Mesenchymal stem cell (in vitro differentiated cells and primary cell): ENCODE measurements at regions not wholly inside any gene's neighbourhood (a gene's known extent, or its start where the extent isn't known, plus 50 kb on each side); places are given as distances from the start of the nearest gene placed in this dataset.
"Not testable (repeated sequence)": the region's sequence is repeated elsewhere in the genome, so short reads cannot be mapped to it uniquely, and the experiment has no call there.

Source experiments
- DNase-seq: peaks from one replicate; pipeline ENCODE4 v3.0.0-alpha.2; 2013
- H2AFZ ChIP-seq: one replicate; pipeline ENCODE4 v1.6.1; 2013; ENCODE audit warnings: low read depth, mild to moderate bottlenecking, control low read depth, inconsistent platforms, low read length, moderate library complexity
- H2AK5ac ChIP-seq: 2 replicates; pipeline ENCODE4 v1.6.1; 2013; ENCODE audit warnings: low read length, moderate library complexity, mild to moderate bottlenecking, inconsistent platforms; ENCODE audit not compliant: severe bottlenecking
- H2BK120ac ChIP-seq: one replicate; pipeline ENCODE4 v1.6.1; 2013; ENCODE audit warnings: low read depth, mild to moderate bottlenecking, inconsistent platforms, low read length, moderate library complexity
- H2BK12ac ChIP-seq, 2 experiments: one replicate each; pipeline ENCODE4 v1.6.1; 2013; ENCODE audit warnings: inconsistent platforms in 2 of 2, low read length in 2 of 2, mild to moderate bottlenecking in 2 of 2, moderate library complexity in 2 of 2, control low read depth in 1 of 2
- H2BK15ac ChIP-seq: one replicate; pipeline ENCODE4 v1.6.1; 2013; ENCODE audit warnings: mild to moderate bottlenecking, low read depth, inconsistent platforms; ENCODE audit not compliant: poor library complexity, severe bottlenecking
- H2BK5ac ChIP-seq: 2 replicates; pipeline ENCODE4 v1.6.1; 2013; ENCODE audit warnings: low read depth, mild to moderate bottlenecking, low read length, control low read depth, inconsistent platforms; ENCODE audit not compliant: poor library complexity, severe bottlenecking
- H3K14ac ChIP-seq, 2 experiments: one replicate each; pipeline ENCODE4 v1.6.1; 2013; ENCODE audit warnings: inconsistent platforms in 2 of 2, low read length in 2 of 2, control low read depth in 1 of 2, mild to moderate bottlenecking in 1 of 2, moderate library complexity in 1 of 2
- H3K18ac ChIP-seq, 2 experiments: one replicate each; pipeline ENCODE4 v1.6.1; 2013; ENCODE audit warnings: inconsistent platforms in 2 of 2, low read length in 2 of 2, control low read depth in 1 of 2, low read depth in 1 of 2, mild to moderate bottlenecking in 1 of 2
- H3K23ac ChIP-seq, 2 experiments: one replicate each; pipeline ENCODE4 v1.6.1; 2013; ENCODE audit warnings: inconsistent platforms in 2 of 2, low read length in 2 of 2, mild to moderate bottlenecking in 2 of 2, moderate library complexity in 2 of 2, control low read depth in 1 of 2
- H3K27ac ChIP-seq: 2 replicates; pipeline ENCODE4 v1.5.1; 2013; ENCODE audit warnings: mild to moderate bottlenecking, moderate library complexity, low read length, control low read depth, inconsistent platforms; ENCODE audit not compliant: poor library complexity, severe bottlenecking
- H3K27me3 ChIP-seq, 2 experiments: 2 replicates each; pipeline versions ENCODE4 v1.6.1 to v1.7.0; 2013; ENCODE audit warnings: low read length in 2 of 2, mild to moderate bottlenecking in 2 of 2, moderate library complexity in 2 of 2, control low read depth in 1 of 2, inconsistent platforms in 1 of 2; ENCODE audit not compliant: control insufficient read depth in 1 of 2, insufficient read depth in 1 of 2
- H3K36me3 ChIP-seq, 2 experiments: 2 replicates each; pipeline versions ENCODE4 v1.6.1 to v1.7.0; 2013; ENCODE audit warnings: low read length in 2 of 2, control low read depth in 1 of 2, inconsistent platforms in 1 of 2, low read depth in 1 of 2, mild to moderate bottlenecking in 1 of 2; ENCODE audit not compliant: insufficient read depth in 2 of 2, control insufficient read depth in 1 of 2
- H3K4ac ChIP-seq, 2 experiments: one replicate each; pipeline ENCODE4 v1.6.1; 2013; ENCODE audit warnings: inconsistent platforms in 2 of 2, low read length in 2 of 2, mild to moderate bottlenecking in 2 of 2, moderate library complexity in 2 of 2, control low read depth in 1 of 2, low read depth in 1 of 2
- H3K4me1 ChIP-seq: 2 replicates; pipeline ENCODE4 v1.6.1; 2013; ENCODE audit warnings: low read depth, low read length, control low read depth; ENCODE audit not compliant: control insufficient read depth, insufficient read depth
- H3K4me2 ChIP-seq: 2 replicates; pipeline ENCODE4 v1.6.1; 2013; ENCODE audit warnings: low read length, mild to moderate bottlenecking, inconsistent platforms; ENCODE audit not compliant: poor library complexity, severe bottlenecking
- H3K4me3 ChIP-seq, 2 experiments: 2 replicates each; pipeline versions ENCODE4 v1.5.1 to v1.7.0; 2013; ENCODE audit warnings: low read length in 2 of 2, mild to moderate bottlenecking in 2 of 2, control low read depth in 1 of 2, low read depth in 1 of 2; ENCODE audit not compliant: insufficient read depth in 1 of 2
- H3K79me1 ChIP-seq: replicated peaks from 2 replicates; pipeline ENCODE4 v1.6.1; 2013; ENCODE audit warnings: mild to moderate bottlenecking, control low read depth, low read length, inconsistent platforms; ENCODE audit not compliant: poor library complexity, severe bottlenecking
- H3K9ac ChIP-seq: 2 replicates; pipeline ENCODE4 v1.7.0; 2013; ENCODE audit warnings: mild to moderate bottlenecking, low read length, moderate library complexity
- H3K9me3 ChIP-seq: 2 replicates; pipeline ENCODE4 v1.7.0; 2013; ENCODE audit warnings: mild to moderate bottlenecking, low read length; ENCODE audit not compliant: control insufficient read depth
- H4K8ac ChIP-seq: one replicate; pipeline ENCODE4 v1.6.1; 2013; ENCODE audit warnings: inconsistent platforms, mild to moderate bottlenecking, low read length, moderate library complexity
- H4K91ac ChIP-seq: one replicate; pipeline ENCODE4 v1.6.1; 2013; ENCODE audit warnings: mild to moderate bottlenecking, low read length, inconsistent platforms
- WGBS: methylation state at CpG from one replicate; pipeline ENCODE4 v1.1.7; 2013; ENCODE audit warnings: mixed read lengths; 5-methylcytosine and 5-hydroxymethylcytosine counted together

DNA sequence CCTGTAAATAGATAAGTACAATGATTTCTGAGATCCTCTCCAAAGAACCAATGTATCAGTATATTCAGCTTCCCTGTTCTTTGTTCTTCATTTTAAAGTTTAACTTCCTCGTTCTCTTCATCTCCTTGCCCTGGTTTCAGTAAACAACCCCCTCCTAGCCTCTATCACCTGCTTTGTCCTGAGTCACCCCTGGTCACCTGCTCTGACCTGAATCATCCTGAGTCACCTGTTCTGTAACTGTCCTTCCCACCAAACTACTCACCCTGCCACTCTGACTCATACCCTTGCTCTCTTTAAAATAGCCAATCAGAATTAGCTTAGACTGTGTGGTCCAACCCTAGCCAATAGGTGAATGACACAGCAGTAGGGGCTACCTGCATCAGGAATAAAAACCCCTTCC, 313.0 kb upstream of the LRRC3B start:
- not testable (repeated sequence) for H3K4me1 ChIP-seq, H3K4me2 ChIP-seq, H2BK12ac ChIP-seq, H3K9ac ChIP-seq, H2BK15ac ChIP-seq, H3K27me3 ChIP-seq, H2AK5ac ChIP-seq, H2BK5ac ChIP-seq, H2BK120ac ChIP-seq, H3K23ac ChIP-seq, DNase-seq, H3K4me3 ChIP-seq, H3K27ac ChIP-seq, H4K8ac ChIP-seq, H3K4ac ChIP-seq, H3K18ac ChIP-seq, H2AFZ ChIP-seq, H4K91ac ChIP-seq, H3K36me3 ChIP-seq, H3K79me1 ChIP-seq, H3K14ac ChIP-seq
- peaks cover 16% of the 10 kb centered on the region for H3K9me3 ChIP-seq
- 83% methylated on average over 1 of the region's 1 CpG for WGBS

DNA sequence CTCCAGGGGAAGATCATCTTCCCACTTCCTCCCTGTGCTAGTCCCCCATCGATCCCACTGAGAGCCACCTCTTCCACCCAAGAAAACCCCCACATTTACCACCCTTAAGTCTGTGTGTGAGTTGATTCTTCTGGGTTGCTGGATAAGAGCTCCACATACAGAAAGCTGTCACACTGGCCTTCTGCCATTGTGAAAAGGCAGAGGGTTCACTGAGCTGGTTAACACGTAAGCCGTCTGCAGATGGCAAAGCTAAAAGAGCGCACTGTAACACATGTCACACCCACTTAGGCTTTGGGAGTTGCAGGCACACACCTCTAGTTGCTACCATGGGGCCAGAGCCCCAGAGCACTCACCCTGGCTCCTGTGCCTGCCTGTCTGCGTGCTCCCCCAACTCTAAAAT, 309.8 kb upstream of the LRRC3B start:
- no peak overlapping the region for H2BK5ac ChIP-seq
- no peaks in the 10 kb centered on the region for H3K79me1 ChIP-seq
- H3K36me3 ChIP-seq, result no peaks in the 10 kb centered on the region
- H4K91ac ChIP-seq, result no peak overlapping the region
- H2AFZ ChIP-seq, result no peak overlapping the region
- no peak overlapping the region for H3K27ac ChIP-seq
- H3K4me2 ChIP-seq, result no peak overlapping the region
- H3K4ac ChIP-seq, result no peak overlapping the region
- no peak overlapping the region for H2BK120ac ChIP-seq
- DNase-seq, result no peak
- no peak overlapping the region for H2BK12ac ChIP-seq
- no peak overlapping the region for H2BK15ac ChIP-seq
- no peak overlapping the region for H3K18ac ChIP-seq
- H3K9ac ChIP-seq, result no peak overlapping the region
- 90% methylated on average over 5 of the region's 5 CpGs for WGBS
- no peaks in the 10 kb centered on the region for H3K27me3 ChIP-seq
- no peaks in the 10 kb centered on the region for H3K4me1 ChIP-seq
- no peak overlapping the region for H4K8ac ChIP-seq
- H3K9me3 ChIP-seq, result peaks cover 21% of the 10 kb centered on the region
- no peak overlapping the region for H2AK5ac ChIP-seq
- H3K23ac ChIP-seq, result no peak overlapping the region
- H3K14ac ChIP-seq, result no peak overlapping the region
- no peak overlapping the region for H3K4me3 ChIP-seq

DNA sequence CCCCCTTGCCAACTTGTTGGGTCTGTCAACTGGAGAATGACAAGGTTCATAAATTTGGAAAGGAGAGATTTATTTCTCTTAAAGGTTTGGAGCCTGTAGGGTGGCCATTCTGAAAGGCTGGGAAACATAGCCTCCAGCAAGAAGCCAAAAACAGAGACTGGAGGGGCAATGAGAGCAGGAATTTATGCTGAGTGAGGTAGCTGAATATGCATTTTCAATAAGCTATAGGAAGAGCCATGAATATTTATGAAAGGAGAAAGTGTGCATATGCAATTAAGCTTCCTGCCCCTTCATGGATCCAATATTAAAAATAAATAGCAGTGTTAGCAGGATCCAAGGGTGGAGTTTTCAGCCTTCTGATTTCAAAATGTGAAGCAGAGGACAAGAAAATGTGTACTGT, 306.1 kb upstream of the LRRC3B start:
- Histone ChIP-seq H2BK5ac (no peak overlapping the region), H3K27me3 (no peaks in the 10 kb centered on the region), H3K23ac (no peak overlapping the region), H3K79me1 (no peaks in the 10 kb centered on the region), H3K4me2 (no peak overlapping the region), H2BK120ac (no peak overlapping the region), H3K4me1 (no peaks in the 10 kb centered on the region), H2AK5ac (no peak overlapping the region), H2BK15ac (no peak overlapping the region), H3K36me3 (no peaks in the 10 kb centered on the region), H4K8ac (no peak overlapping the region), H3K14ac (no peak overlapping the region), H3K9ac (no peak overlapping the region), H3K27ac (no peak overlapping the region), H2BK12ac (no peak overlapping the region), H2AFZ (no peak overlapping the region), H4K91ac (no peak overlapping the region), H3K18ac (no peak overlapping the region), H3K9me3 (peaks cover 8% of the 10 kb centered on the region), H3K4me3 (no peak overlapping the region), H3K4ac (no peak overlapping the region)
- DNase-seq, result no peak

DNA sequence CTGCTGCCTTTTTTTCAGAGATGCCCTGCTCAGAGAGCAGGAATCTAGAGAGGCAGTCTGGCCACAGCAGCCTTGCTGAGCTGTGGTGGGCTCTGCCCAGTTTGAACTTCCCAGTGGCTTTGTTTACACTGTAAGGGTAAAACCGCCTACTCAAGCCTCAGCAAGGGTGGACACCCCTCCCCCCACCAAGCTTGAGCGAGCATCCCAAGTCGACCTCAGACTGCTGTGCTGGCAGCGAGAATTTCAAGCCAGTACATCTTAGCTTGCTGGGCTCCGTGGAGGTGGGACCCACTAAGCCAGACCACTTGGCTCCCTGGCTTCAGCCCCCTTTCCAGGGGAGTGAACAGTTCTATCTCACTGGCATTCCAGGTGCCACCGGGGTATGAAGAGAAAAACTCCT, 298.8 kb upstream of the LRRC3B start:
- not testable (repeated sequence) for H4K8ac ChIP-seq

More for the DNA sequence above, 298.8 kb upstream of the LRRC3B start:
- H2AFZ ChIP-seq, H3K27ac ChIP-seq, H2BK120ac ChIP-seq, DNase-seq, H4K91ac ChIP-seq, H3K23ac ChIP-seq, H2AK5ac ChIP-seq, H2BK12ac ChIP-seq, H3K4me3 ChIP-seq, H3K18ac ChIP-seq, H3K4me2 ChIP-seq, H2BK15ac ChIP-seq, H3K79me1 ChIP-seq, H3K4ac ChIP-seq, H3K9ac ChIP-seq, H3K27me3 ChIP-seq, H3K14ac ChIP-seq, H3K36me3 ChIP-seq, H3K4me1 ChIP-seq, H2BK5ac ChIP-seq: not testable (repeated sequence)
- WGBS, result 63% methylated on average over 6 of the region's 6 CpGs
- H3K9me3 ChIP-seq, result peaks cover 14% of the 10 kb centered on the region
